Loucy (cell line): ENCODE measurements at regions not wholly inside any gene's neighbourhood (a gene's known extent, or its start where the extent isn't known, plus 50 kb on each side); places are given as distances from the start of the nearest gene placed in this dataset.

Experiments
- H2AFZ ChIP-seq: fragments of 200-600 bp; sonication (generic); 2 replicates; pipeline ENCODE4 v1.6.0; 2016; ENCODE audit warnings: antibody characterized with exemption, mild to moderate bottlenecking, low read length, moderate library complexity
- H3F3A ChIP-seq: fragments of 200-600 bp; 2 replicates; pipeline ENCODE4 v1.6.0; 2016; ENCODE audit warnings: antibody characterized with exemption, low read depth, mild to moderate bottlenecking
- H3K27me3 ChIP-seq: fragments of 200-600 bp; sonication (generic); 2 replicates; pipeline ENCODE4 v1.6.1; 2014; ENCODE audit warnings: low read length, mild to moderate bottlenecking; ENCODE audit not compliant: insufficient read depth, poor library complexity, severe bottlenecking
- H3K36me3 ChIP-seq: fragments of 200-600 bp; sonication (generic); 2 replicates; pipeline ENCODE4 v1.6.1; 2016; ENCODE audit warnings: low read length; ENCODE audit not compliant: insufficient read depth
- H3K4me1 ChIP-seq: fragments of 200-600 bp; sonication (generic); 2 replicates; pipeline ENCODE4 v1.5.1; 2014; ENCODE audit warnings: low read length, mild to moderate bottlenecking; ENCODE audit not compliant: insufficient read depth, poor library complexity, severe bottlenecking
- H3K4me2 ChIP-seq: fragments of 200-600 bp; sonication (generic); 2 replicates; pipeline ENCODE4 v1.6.0; 2014; ENCODE audit warnings: antibody characterized with exemption, low read length, low read depth, mild to moderate bottlenecking; ENCODE audit not compliant: poor library complexity, severe bottlenecking
- H3K4me3 ChIP-seq: fragments of 200-600 bp; sonication (generic); 2 replicates; pipeline ENCODE4 v1.5.1; 2014; ENCODE audit warnings: low read length, mild to moderate bottlenecking, mixed read lengths; ENCODE audit not compliant: poor library complexity, severe bottlenecking
- H3K79me2 ChIP-seq: fragments of 200-600 bp; sonication (generic); 2 replicates; pipeline ENCODE4 v1.6.1; 2014; ENCODE audit warnings: low read length; ENCODE audit not compliant: insufficient read depth
- H3K9ac ChIP-seq: fragments of 200-600 bp; sonication (generic); 2 replicates; pipeline ENCODE4 v1.6.0; 2014; ENCODE audit warnings: mild to moderate bottlenecking, low read depth, low read length, moderate library complexity; ENCODE audit not compliant: poor library complexity, severe bottlenecking
- H3K9me2 ChIP-seq: fragments of 200-600 bp; sonication (generic); replicated peaks from 2 replicates; pipeline ENCODE4 v1.6.1; 2016; ENCODE audit warnings: low read depth, low read length, mixed read lengths
- H3K9me3 ChIP-seq: fragments of 200-600 bp; sonication (generic); 2 replicates; pipeline ENCODE4 v1.6.1; 2014; ENCODE audit warnings: mild to moderate bottlenecking, antibody characterized with exemption, low read length, low read depth; ENCODE audit not compliant: insufficient read depth
- H4K20me1 ChIP-seq: fragments of 200-600 bp; sonication (generic); 2 replicates; pipeline ENCODE4 v1.6.0; 2014; ENCODE audit warnings: antibody characterized with exemption, low read length, mild to moderate bottlenecking; ENCODE audit not compliant: insufficient read depth, poor library complexity, severe bottlenecking
- CTCF ChIP-seq: fragments of 200-600 bp; sonication (generic); conservative IDR thresholded peaks from 2 replicates; pipeline ENCODE4 v1.5.1; 2014; ENCODE audit warnings: mild to moderate bottlenecking, antibody characterized with exemption, low read length
- EZH2phosphoT487 ChIP-seq: fragments of 200-600 bp; IDR thresholded peaks from 2 replicates; pipeline ENCODE4 v1.6.1; 2018; ENCODE audit warnings: antibody characterized with exemption, mild to moderate bottlenecking, moderate library complexity, borderline replicate concordance

GRCh38 chr18:56286775-56287325, 351.5 kb downstream of the TXNL1 start:
- Histone ChIP-seq H3K4me1 (no peaks in the 10 kb centered on the region), H3K9ac (no peak overlapping the region), H3K4me3 (no peak overlapping the region), H3K27me3 (no peaks in the 10 kb centered on the region), H3K79me2 (no peaks in the 10 kb centered on the region), H3K36me3 (no peaks in the 10 kb centered on the region), H2AFZ (no peak overlapping the region), H3K4me2 (no peak overlapping the region), H4K20me1 (no peaks in the 10 kb centered on the region), H3K9me3 (no peaks in the 10 kb centered on the region; the same call in 1 of the 2 replicates), H3F3A (no peaks in the 10 kb centered on the region), H3K9me2 (no peaks in the 10 kb centered on the region)
- TF ChIP-seq EZH2phosphoT487 (no peak), CTCF (no peak)

- Histone ChIP-seq H3K4me3 (no peak overlapping the region), H3K4me1 (no peaks in the 10 kb centered on the region), H3K79me2 (no peaks in the 10 kb centered on the region), H3K9ac (no peak overlapping the region), H3K36me3 (no peaks in the 10 kb centered on the region), H2AFZ (no peak overlapping the region), H3K9me3 (no peaks in the 10 kb centered on the region; the same call in 1 of the 2 replicates), H3F3A (no peaks in the 10 kb centered on the region), H3K4me2 (no peak overlapping the region), H3K9me2 (no peaks in the 10 kb centered on the region), H3K27me3 (no peaks in the 10 kb centered on the region), H4K20me1 (no peaks in the 10 kb centered on the region)
- no peak for TF ChIP-seq CTCF
- no peak for TF ChIP-seq EZH2phosphoT487
These were observed 352.9 kb downstream of the TXNL1 start for GRCh38 chr18:56285387-56286065.

GRCh38 chr18:56284319-56284718, 354.1 kb downstream of the TXNL1 start:
- H4K20me1 ChIP-seq = no peaks in the 10 kb centered on the region
- no peak for TF ChIP-seq EZH2phosphoT487
- TF ChIP-seq CTCF = no peak

More at GRCh38 chr18:56284319-56284718, 354.1 kb downstream of the TXNL1 start:
- Histone ChIP-seq H3K9ac (no peak overlapping the region), H3F3A (no peaks in the 10 kb centered on the region), H3K4me3 (no peak overlapping the region), H3K79me2 (no peaks in the 10 kb centered on the region), H3K36me3 (no peaks in the 10 kb centered on the region), H2AFZ (no peak overlapping the region), H3K9me2 (no peaks in the 10 kb centered on the region), H3K4me1 (no peaks in the 10 kb centered on the region), H3K27me3 (no peaks in the 10 kb centered on the region), H3K4me2 (no peak overlapping the region), H3K9me3 (no peaks in the 10 kb centered on the region; the same call in 1 of the 2 replicates)
